Activated CD8-positive, alpha-beta T cell treated with anti-CD3 and anti-CD28 coated beads for 36 hours (primary cell): ENCODE measurements at regions not wholly inside any gene's neighbourhood (a gene's known extent, or its start where the extent isn't known, plus 50 kb on each side); places are given as distances from the start of the nearest gene placed in this dataset.

Experiments used
- ATAC-seq: fragments of 200-7000 bp; cut with Tn5 transposase; one replicate; pipeline ENCODE4 v1.10.0; 2021; ENCODE audit warnings: mild to moderate bottlenecking, moderate library complexity
- CTCF ChIA-PET: fragments of 350-600 bp; sonication (Branson Sonifier 250); formaldehyde crosslinking; loops from one replicate; lab custom pipeline; 2021; ENCODE audit warnings: antibody characterized with exemption; lab: Charles Lee
- POLR2A ChIA-PET: fragments of 350-600 bp; sonication (Branson Sonifier 250); formaldehyde crosslinking; loops from one replicate; lab custom pipeline; 2021; ENCODE audit warnings: antibody characterized with exemption; lab: Charles Lee
- DNase-seq: peaks from one replicate; pipeline ENCODE4 v3.0.0-alpha.2; 2020
- H3K27ac Mint-ChIP-seq: one replicate; pipeline ENCODE4 v1.8.0; 2021; ENCODE audit warnings: mild to moderate bottlenecking, mixed read lengths
- H3K27me3 Mint-ChIP-seq: one replicate; pipeline ENCODE4 v1.8.0; 2021; ENCODE audit warnings: mixed read lengths
- H3K36me3 Mint-ChIP-seq: one replicate; pipeline ENCODE4 v1.8.0; 2021; ENCODE audit warnings: low read depth, mixed read lengths
- H3K4me1 Mint-ChIP-seq: one replicate; pipeline ENCODE4 v1.8.0; 2021; ENCODE audit warnings: low read depth, mixed read lengths
- H3K4me3 Mint-ChIP-seq: one replicate; pipeline ENCODE4 v1.8.0; 2021; ENCODE audit warnings: mild to moderate bottlenecking, moderate library complexity, mixed read lengths
- H3K9me3 Mint-ChIP-seq: one replicate; pipeline ENCODE4 v1.8.0; 2021; ENCODE audit warnings: mixed read lengths
- intact Hi-C: fragments of 100-400 bp; cut with micrococcal nuclease; formaldehyde crosslinking; loops from one replicate; pipeline ENCODE4 v1.10.0; 2022
- TF ChIP-seq, protein P1 (sequence below): fragments of 200-600 bp; IDR thresholded peaks from one replicate; pipeline ENCODE4 v1.8.0; 2022; ENCODE audit warnings: antibody characterized with exemption, mild to moderate bottlenecking

DNA sequence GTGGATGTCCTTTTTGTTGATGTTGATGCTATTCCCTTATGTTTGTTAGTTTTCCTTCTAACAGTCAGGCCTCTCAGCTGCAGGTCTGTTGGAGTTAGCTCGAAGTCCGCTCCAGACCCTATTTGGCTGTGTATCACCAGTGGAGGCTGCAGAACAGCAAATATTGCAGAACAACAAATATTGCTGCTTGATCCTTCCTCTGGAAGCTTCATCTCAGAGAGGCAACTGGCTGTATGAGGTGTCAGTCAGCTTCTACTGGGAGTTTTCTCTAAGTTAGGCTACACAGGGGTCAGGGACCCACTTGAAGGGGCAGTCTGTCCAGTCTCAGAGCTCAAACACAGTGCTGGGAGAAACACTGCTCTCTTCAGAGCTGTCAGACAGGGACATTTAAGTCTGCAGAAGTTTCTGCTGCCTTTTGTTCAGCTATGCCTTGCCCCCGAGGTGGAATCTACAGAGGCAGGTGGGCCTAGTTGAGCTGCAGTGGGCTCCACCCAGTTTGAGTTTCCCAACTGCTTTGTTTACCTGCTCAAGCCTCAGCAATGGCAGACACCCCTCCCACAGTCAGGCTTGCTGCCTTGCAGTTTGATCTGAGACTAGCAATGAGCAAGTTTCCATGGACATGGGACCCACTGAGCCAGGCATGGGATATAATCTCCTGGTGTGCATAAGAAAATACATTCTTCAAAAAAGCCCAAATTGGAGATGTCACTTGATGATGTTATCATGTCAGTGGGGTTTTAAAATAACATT, 99.5 kb downstream of the KDM5D start:
- TF ChIP-seq, protein P1, sequence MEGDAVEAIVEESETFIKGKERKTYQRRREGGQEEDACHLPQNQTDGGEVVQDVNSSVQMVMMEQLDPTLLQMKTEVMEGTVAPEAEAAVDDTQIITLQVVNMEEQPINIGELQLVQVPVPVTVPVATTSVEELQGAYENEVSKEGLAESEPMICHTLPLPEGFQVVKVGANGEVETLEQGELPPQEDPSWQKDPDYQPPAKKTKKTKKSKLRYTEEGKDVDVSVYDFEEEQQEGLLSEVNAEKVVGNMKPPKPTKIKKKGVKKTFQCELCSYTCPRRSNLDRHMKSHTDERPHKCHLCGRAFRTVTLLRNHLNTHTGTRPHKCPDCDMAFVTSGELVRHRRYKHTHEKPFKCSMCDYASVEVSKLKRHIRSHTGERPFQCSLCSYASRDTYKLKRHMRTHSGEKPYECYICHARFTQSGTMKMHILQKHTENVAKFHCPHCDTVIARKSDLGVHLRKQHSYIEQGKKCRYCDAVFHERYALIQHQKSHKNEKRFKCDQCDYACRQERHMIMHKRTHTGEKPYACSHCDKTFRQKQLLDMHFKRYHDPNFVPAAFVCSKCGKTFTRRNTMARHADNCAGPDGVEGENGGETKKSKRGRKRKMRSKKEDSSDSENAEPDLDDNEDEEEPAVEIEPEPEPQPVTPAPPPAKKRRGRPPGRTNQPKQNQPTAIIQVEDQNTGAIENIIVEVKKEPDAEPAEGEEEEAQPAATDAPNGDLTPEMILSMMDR = no peak
- Mint-ChIP-seq H3K4me3 (no peak overlapping the region), H3K36me3 (peaks cover 2% of the 10 kb centered on the region), H3K27me3 (no peaks in the 10 kb centered on the region), H3K27ac (no peak overlapping the region), H3K4me1 (no peaks in the 10 kb centered on the region), H3K9me3 (no peaks in the 10 kb centered on the region)
- intact Hi-C loops = no loop called here
- DNase-seq (no peak), ATAC-seq (no peak)
- ChIA-PET CTCF (no interaction called here), POLR2A (no interaction called here)

DNA sequence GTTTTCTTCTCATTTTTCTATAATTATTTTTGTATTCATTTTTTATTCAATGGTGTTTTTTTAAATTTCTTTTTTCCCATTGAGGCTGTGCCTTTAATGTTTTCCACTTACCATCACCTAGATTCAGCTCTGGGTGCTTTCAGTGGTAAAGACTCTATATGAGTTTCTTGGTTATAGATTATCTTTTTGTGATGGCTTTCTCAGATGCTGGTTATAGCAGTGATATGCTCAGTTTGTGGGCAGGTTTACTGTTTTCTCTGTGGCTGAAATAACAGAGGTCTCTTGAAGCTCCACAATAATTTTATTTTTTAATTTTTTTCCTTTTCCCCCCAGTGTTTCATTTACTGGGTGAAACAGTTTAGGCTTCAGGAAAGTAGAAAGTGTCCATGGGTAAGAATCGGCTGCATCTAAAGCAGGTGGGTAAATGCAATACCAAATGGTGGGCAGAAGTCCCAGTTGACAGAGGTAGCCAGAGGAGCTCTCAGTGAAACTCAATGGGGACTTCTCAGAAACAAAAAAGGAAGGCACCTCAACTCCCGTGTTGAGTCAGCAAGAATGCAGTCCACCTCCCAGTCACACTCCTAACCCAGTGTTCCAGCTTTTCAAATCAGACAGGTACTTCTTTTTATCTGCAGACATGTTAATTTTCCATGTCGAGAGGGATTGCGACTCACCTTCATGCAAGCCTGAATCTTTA, 106.7 kb downstream of the KDM5D start:
- POLR2A ChIA-PET = no interaction called here
- intact Hi-C loops = no loop called here
- no peak for DNase-seq
- CTCF ChIA-PET = no interaction called here
- H3K36me3 Mint-ChIP-seq = peaks cover 2% of the 10 kb centered on the region
- no peaks in the 10 kb centered on the region for H3K27me3 Mint-ChIP-seq
- peaks cover 4% of the 10 kb centered on the region for H3K9me3 Mint-ChIP-seq
- H3K27ac Mint-ChIP-seq = no peak overlapping the region
- no peaks in the 10 kb centered on the region for H3K4me1 Mint-ChIP-seq
- TF ChIP-seq, protein P1 = no peak
- no peak for ATAC-seq
- H3K4me3 Mint-ChIP-seq = no peak overlapping the region

DNA sequence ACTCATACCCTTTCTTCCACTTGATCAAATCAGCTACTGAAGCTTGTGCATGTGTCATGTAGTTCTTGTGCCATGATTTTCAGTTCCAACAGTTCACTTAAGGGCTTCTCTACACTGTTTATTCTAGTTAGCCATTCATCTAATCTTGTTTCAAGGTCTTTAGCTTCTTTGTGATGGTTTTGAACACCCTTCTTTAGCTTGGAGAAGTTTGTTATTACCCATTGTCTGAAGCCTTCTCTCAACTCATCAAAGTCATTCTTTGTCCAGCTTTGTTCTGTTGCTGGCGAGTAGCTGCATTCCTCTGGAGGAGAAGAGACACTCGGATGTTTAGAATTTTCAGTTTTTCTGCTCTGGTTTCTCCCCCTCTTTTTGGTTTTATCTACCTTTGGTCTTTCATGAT, 115.6 kb downstream of the KDM5D start:
- Mint-ChIP-seq H3K27me3 (no peaks in the 10 kb centered on the region), H3K4me1 (no peaks in the 10 kb centered on the region), H3K4me3 (no peak overlapping the region), H3K36me3 (peaks cover 3% of the 10 kb centered on the region), H3K9me3 (peaks cover 5% of the 10 kb centered on the region), H3K27ac (no peak overlapping the region)
- ATAC-seq = no peak
- no peak for DNase-seq
- POLR2A ChIA-PET = no interaction called here
- CTCF ChIA-PET = no interaction called here
- intact Hi-C loops = no loop called here
- TF ChIP-seq, protein P1 = no peak

DNA sequence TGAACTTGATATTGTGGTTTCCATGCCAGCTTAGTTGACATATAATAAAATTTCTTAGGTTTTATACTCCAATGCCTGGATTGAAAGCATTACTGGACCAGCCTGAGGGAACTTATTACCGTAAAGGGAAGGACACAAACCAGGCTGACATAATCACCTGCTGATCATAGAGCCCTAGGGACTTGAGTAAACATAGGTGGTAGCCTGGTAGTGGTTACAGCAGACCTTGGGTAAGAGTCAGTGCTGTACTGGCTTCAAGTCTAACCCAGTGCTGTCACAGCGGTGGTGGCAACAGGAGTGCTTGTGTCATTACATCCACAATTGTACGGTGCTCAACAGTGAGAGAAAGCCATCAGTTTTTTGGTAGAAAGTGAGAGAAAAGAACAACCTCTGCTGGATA, 122.1 kb downstream of the KDM5D start:
- Mint-ChIP-seq H3K4me1 (no peaks in the 10 kb centered on the region), H3K36me3 (no peaks in the 10 kb centered on the region), H3K27ac (no peak overlapping the region), H3K4me3 (no peak overlapping the region), H3K9me3 (no peaks in the 10 kb centered on the region), H3K27me3 (no peaks in the 10 kb centered on the region)
- intact Hi-C loops = no loop called here
- POLR2A ChIA-PET = no interaction called here
- CTCF ChIA-PET = no interaction called here
- DNase-seq (no peak), ATAC-seq (no peak)
- TF ChIP-seq, protein P1 = no peak

DNA sequence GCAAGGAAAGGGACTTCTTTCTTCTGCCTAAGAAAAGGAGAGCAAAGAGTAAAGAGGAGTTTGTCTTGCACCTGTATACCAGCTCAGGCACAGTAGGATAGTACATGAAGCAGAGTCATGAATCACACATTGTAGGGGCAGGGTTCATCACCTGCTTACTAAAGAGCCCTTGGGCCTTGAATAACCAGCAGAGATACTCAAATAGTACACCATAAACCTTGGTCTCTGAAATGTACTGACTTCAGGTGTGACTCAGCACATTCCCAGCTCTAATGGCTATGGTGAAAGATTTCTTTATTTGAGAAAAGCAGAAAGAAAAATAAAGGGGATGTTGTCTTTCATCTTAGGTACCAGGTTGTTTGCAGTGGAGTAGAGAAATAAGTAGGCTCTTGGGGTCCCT, 122.8 kb downstream of the KDM5D start:
- H3K27ac Mint-ChIP-seq = no peak overlapping the region
- H3K4me3 Mint-ChIP-seq = no peak overlapping the region
- ATAC-seq (no peak), DNase-seq (no peak)
- no peaks in the 10 kb centered on the region for H3K27me3 Mint-ChIP-seq
- H3K4me1 Mint-ChIP-seq = no peaks in the 10 kb centered on the region
- no peaks in the 10 kb centered on the region for H3K36me3 Mint-ChIP-seq
- TF ChIP-seq, protein P1 = no peak
- intact Hi-C loops = no loop called here
- ChIA-PET CTCF (no interaction called here), POLR2A (no interaction called here)
- no peaks in the 10 kb centered on the region for H3K9me3 Mint-ChIP-seq
